ENCODE measurements at regions not wholly inside any gene's neighbourhood (a gene's known extent, or its start where the extent isn't known, plus 50 kb on each side); places are given as distances from the start of the nearest gene placed in this dataset.

- no peak overlapping the region for H3K27ac Mint-ChIP-seq
- H3K36me3 Mint-ChIP-seq (ENCODE audit: low read depth): no peaks in the 10 kb centered on the region
- no peak overlapping the region for H3K4me3 Mint-ChIP-seq
- peaks cover 19% of the 10 kb centered on the region for H3K9me3 Mint-ChIP-seq
- H3K27me3 Mint-ChIP-seq: no peaks in the 10 kb centered on the region
- intact Hi-C loops (cut with micrococcal nuclease): no loop called here
- H3K4me1 Mint-ChIP-seq (ENCODE audit: low read depth): no peaks in the 10 kb centered on the region
These were observed 355.1 kb downstream of the PDHA2 start for GRCh38 chr4:96194993-96195392.

- Mint-ChIP-seq H3K27me3 (no peaks in the 10 kb centered on the region), H3K4me3 (no peak overlapping the region), H3K27ac (no peak overlapping the region), H3K4me1 (ENCODE audit: low read depth) (no peaks in the 10 kb centered on the region), H3K9me3 (peaks cover 8% of the 10 kb centered on the region), H3K36me3 (ENCODE audit: low read depth) (no peaks in the 10 kb centered on the region)
- intact Hi-C loops (cut with micrococcal nuclease): no loop called here
These were observed 365.4 kb downstream of the PDHA2 start for GRCh38 chr4:96205143-96205936.

- intact Hi-C loops (cut with micrococcal nuclease): no loop called here
- no peaks in the 10 kb centered on the region for H3K4me1 Mint-ChIP-seq (ENCODE audit: low read depth)
- no peaks in the 10 kb centered on the region for H3K36me3 Mint-ChIP-seq (ENCODE audit: low read depth)
- no peak overlapping the region for H3K4me3 Mint-ChIP-seq
- H3K9me3 Mint-ChIP-seq: peaks cover 44% of the 10 kb centered on the region
- no peaks in the 10 kb centered on the region for H3K27me3 Mint-ChIP-seq
- no peak overlapping the region for H3K27ac Mint-ChIP-seq
These were observed 387.6 kb downstream of the PDHA2 start for GRCh38 chr4:96227515-96227914.

GRCh38 chr4:96228463-96228862 is 388.6 kb downstream of the PDHA2 start:
- H3K4me3 Mint-ChIP-seq: no peak overlapping the region
- peaks cover 34% of the 10 kb centered on the region for H3K9me3 Mint-ChIP-seq
- H3K27ac Mint-ChIP-seq: no peak overlapping the region
- no peaks in the 10 kb centered on the region for H3K4me1 Mint-ChIP-seq (ENCODE audit: low read depth)
- intact Hi-C loops (cut with micrococcal nuclease): no loop called here
- H3K36me3 Mint-ChIP-seq (ENCODE audit: low read depth): no peaks in the 10 kb centered on the region
- no peaks in the 10 kb centered on the region for H3K27me3 Mint-ChIP-seq

GRCh38 chr4:96240041-96240440 is 400.1 kb downstream of the PDHA2 start:
- H3K4me1 Mint-ChIP-seq (ENCODE audit: low read depth): no peaks in the 10 kb centered on the region
- no peaks in the 10 kb centered on the region for H3K27me3 Mint-ChIP-seq
- intact Hi-C loops (cut with micrococcal nuclease): no loop called here
- H3K27ac Mint-ChIP-seq: no peak overlapping the region
- H3K36me3 Mint-ChIP-seq (ENCODE audit: low read depth): no peaks in the 10 kb centered on the region
- no peak overlapping the region for H3K4me3 Mint-ChIP-seq
- H3K9me3 Mint-ChIP-seq: peaks cover 46% of the 10 kb centered on the region

GRCh38 chr4:96241819-96242218 is 401.9 kb downstream of the PDHA2 start:
- H3K9me3 Mint-ChIP-seq: peaks cover 33% of the 10 kb centered on the region
- H3K27me3 Mint-ChIP-seq: no peaks in the 10 kb centered on the region
- intact Hi-C loops (cut with micrococcal nuclease): no loop called here
- no peaks in the 10 kb centered on the region for H3K36me3 Mint-ChIP-seq (ENCODE audit: low read depth)
- no peaks in the 10 kb centered on the region for H3K4me1 Mint-ChIP-seq (ENCODE audit: low read depth)
- no peak overlapping the region for H3K27ac Mint-ChIP-seq
- no peak overlapping the region for H3K4me3 Mint-ChIP-seq

- H3K4me3 Mint-ChIP-seq: no peak overlapping the region
- intact Hi-C loops (cut with micrococcal nuclease): no loop called here
- H3K27ac Mint-ChIP-seq: no peak overlapping the region
- H3K9me3 Mint-ChIP-seq: peaks cover 17% of the 10 kb centered on the region
- H3K4me1 Mint-ChIP-seq (ENCODE audit: low read depth): no peaks in the 10 kb centered on the region
- H3K36me3 Mint-ChIP-seq (ENCODE audit: low read depth): no peaks in the 10 kb centered on the region
- H3K27me3 Mint-ChIP-seq: no peaks in the 10 kb centered on the region
These were observed 407.2 kb downstream of the PDHA2 start for GRCh38 chr4:96247096-96247495.

GRCh38 chr4:96248225-96248624 is 408.3 kb downstream of the PDHA2 start:
- H3K9me3 Mint-ChIP-seq: peaks cover 6% of the 10 kb centered on the region
- H3K27ac Mint-ChIP-seq: no peak overlapping the region
- H3K4me1 Mint-ChIP-seq (ENCODE audit: low read depth): no peaks in the 10 kb centered on the region
- intact Hi-C loops (cut with micrococcal nuclease): no loop called here
- H3K36me3 Mint-ChIP-seq (ENCODE audit: low read depth): no peaks in the 10 kb centered on the region
- H3K27me3 Mint-ChIP-seq: no peaks in the 10 kb centered on the region
- H3K4me3 Mint-ChIP-seq: no peak overlapping the region

GRCh38 chr4:96260064-96260682 is 420.3 kb downstream of the PDHA2 start:
- no peaks in the 10 kb centered on the region for H3K36me3 Mint-ChIP-seq (ENCODE audit: low read depth)
- no peaks in the 10 kb centered on the region for H3K27me3 Mint-ChIP-seq
- no peaks in the 10 kb centered on the region for H3K4me1 Mint-ChIP-seq (ENCODE audit: low read depth)
- peaks cover 13% of the 10 kb centered on the region for H3K9me3 Mint-ChIP-seq
- intact Hi-C loops (cut with micrococcal nuclease): no loop called here
- no peak overlapping the region for H3K4me3 Mint-ChIP-seq
- H3K27ac Mint-ChIP-seq: no peak overlapping the region

- Mint-ChIP-seq H3K4me1 (ENCODE audit: low read depth) (no peaks in the 10 kb centered on the region), H3K36me3 (ENCODE audit: low read depth) (no peaks in the 10 kb centered on the region), H3K27ac (no peak overlapping the region), H3K9me3 (peaks cover 13% of the 10 kb centered on the region), H3K27me3 (no peaks in the 10 kb centered on the region), H3K4me3 (no peak overlapping the region)
- intact Hi-C loops (cut with micrococcal nuclease): no loop called here
These were observed 422.2 kb downstream of the PDHA2 start for GRCh38 chr4:96262057-96262456.

GRCh38 chr4:96263291-96263690 is 423.4 kb downstream of the PDHA2 start:
- intact Hi-C loops (cut with micrococcal nuclease): no loop called here
- no peak overlapping the region for H3K4me3 Mint-ChIP-seq
- H3K9me3 Mint-ChIP-seq: peaks cover 20% of the 10 kb centered on the region
- H3K4me1 Mint-ChIP-seq (ENCODE audit: low read depth): no peaks in the 10 kb centered on the region
- H3K27ac Mint-ChIP-seq: no peak overlapping the region
- H3K27me3 Mint-ChIP-seq: no peaks in the 10 kb centered on the region
- no peaks in the 10 kb centered on the region for H3K36me3 Mint-ChIP-seq (ENCODE audit: low read depth)

- Mint-ChIP-seq H3K4me1 (ENCODE audit: low read depth) (no peaks in the 10 kb centered on the region), H3K4me3 (no peak overlapping the region), H3K27ac (no peak overlapping the region), H3K27me3 (no peaks in the 10 kb centered on the region), H3K36me3 (ENCODE audit: low read depth) (no peaks in the 10 kb centered on the region), H3K9me3 (peaks cover 28% of the 10 kb centered on the region)
- intact Hi-C loops (cut with micrococcal nuclease): no loop called here
These were observed 425.1 kb downstream of the PDHA2 start for GRCh38 chr4:96264941-96265463.

GRCh38 chr4:96293806-96294205 is 453.9 kb downstream of the PDHA2 start:
- intact Hi-C loops (cut with micrococcal nuclease): no loop called here
- Mint-ChIP-seq H3K36me3 (ENCODE audit: low read depth) (no peaks in the 10 kb centered on the region), H3K9me3 (no peaks in the 10 kb centered on the region), H3K27me3 (no peaks in the 10 kb centered on the region), H3K4me1 (ENCODE audit: low read depth) (no peaks in the 10 kb centered on the region), H3K4me3 (no peak overlapping the region), H3K27ac (no peak overlapping the region)

- intact Hi-C loops (cut with micrococcal nuclease): no loop called here
- no peaks in the 10 kb centered on the region for H3K27me3 Mint-ChIP-seq
- no peaks in the 10 kb centered on the region for H3K9me3 Mint-ChIP-seq
- no peak overlapping the region for H3K27ac Mint-ChIP-seq
- no peaks in the 10 kb centered on the region for H3K36me3 Mint-ChIP-seq (ENCODE audit: low read depth)
- H3K4me1 Mint-ChIP-seq (ENCODE audit: low read depth): no peaks in the 10 kb centered on the region
- no peak overlapping the region for H3K4me3 Mint-ChIP-seq
These were observed 455.3 kb downstream of the PDHA2 start for GRCh38 chr4:96295143-96295741.

All from dendritic cell treated with granulocyte-macrophage colony-stimulating factor and Interleukin-4, amounts not matched to agents 40 ng/mL and 50 ng/mL, for 4 days (primary cell).